Stimulated activated CD8-positive, alpha-beta memory T cell treated with anti-CD3 and anti-CD28 coated beads, Interleukin-12 subunit alpha, Interleukin-12 subunit beta, amount 100 ng/mL, for 1 hour (primary cell): ENCODE measurements at regions not wholly inside any gene's neighbourhood (a gene's known extent, or its start where the extent isn't known, plus 50 kb on each side); places are given as distances from the start of the nearest gene placed in this dataset.

ENCODE experiments used
- DNase-seq: peaks from one replicate; pipeline ENCODE4 v3.0.0-alpha.2; 2020; ENCODE audit warnings: low read depth

- DNase-seq: no peak
Measured at GRCh38 chr11:134576286-134576685, 164.2 kb upstream of the B3GAT1 start.

- DNase-seq: no peak
Measured at GRCh38 chr11:134575504-134576230, 163.6 kb upstream of the B3GAT1 start.

GRCh38 chr11:134574947-134575346, 162.9 kb upstream of the B3GAT1 start:
- DNase-seq: no peak

GRCh38 chr11:134574425-134574824, 162.4 kb upstream of the B3GAT1 start:
- no peak for DNase-seq

GRCh38 chr11:134573857-134574256, 161.8 kb upstream of the B3GAT1 start:
- no peak for DNase-seq

GRCh38 chr11:134572741-134573675, 161.0 kb upstream of the B3GAT1 start:
- DNase-seq: no peak

- no peak for DNase-seq
Measured at GRCh38 chr11:134571301-134571700, 159.3 kb upstream of the B3GAT1 start.

- DNase-seq: no peak
Measured at GRCh38 chr11:134569195-134569594, 157.2 kb upstream of the B3GAT1 start.

GRCh38 chr11:134566311-134566710, 154.3 kb upstream of the B3GAT1 start:
- no peak for DNase-seq

- no peak for DNase-seq
Measured at GRCh38 chr11:134565343-134565891, 153.4 kb upstream of the B3GAT1 start.

- no peak for DNase-seq
Measured at GRCh38 chr11:134564472-134565200, 152.6 kb upstream of the B3GAT1 start.

GRCh38 chr11:134562941-134563471, 151.0 kb upstream of the B3GAT1 start:
- DNase-seq: no peak

- DNase-seq: no peak
Measured at GRCh38 chr11:134562196-134562595, 150.2 kb upstream of the B3GAT1 start.

- no peak for DNase-seq
Measured at GRCh38 chr11:134561331-134561720, 149.3 kb upstream of the B3GAT1 start.

GRCh38 chr11:134560566-134561330, 148.7 kb upstream of the B3GAT1 start:
- no peak for DNase-seq

GRCh38 chr11:134560066-134560465, 148.0 kb upstream of the B3GAT1 start:
- DNase-seq: no peak

GRCh38 chr11:134559602-134559962, 147.5 kb upstream of the B3GAT1 start:
- DNase-seq: no peak

- DNase-seq: no peak
Measured at GRCh38 chr11:134558916-134559601, 147.0 kb upstream of the B3GAT1 start.

GRCh38 chr11:134558258-134558835, 146.3 kb upstream of the B3GAT1 start:
- DNase-seq: no peak

GRCh38 chr11:134557571-134558257, 145.7 kb upstream of the B3GAT1 start:
- no peak for DNase-seq
